Medulla oblongata (tissue), 1 donor: ENCODE measurements at regions not wholly inside any gene's neighbourhood (a gene's known extent, or its start where the extent isn't known, plus 50 kb on each side); places are given as distances from the start of the nearest gene placed in this dataset.
"Not testable (repeated sequence)": the region's sequence is repeated elsewhere in the genome, so short reads cannot be mapped to it uniquely, and the experiment has no call there.

ENCODE experiments used
- DNase-seq: peaks from one replicate; pipeline ENCODE4 v3.0.0-alpha.2; 2015; ENCODE audit errors: extremely low spot score

- DNase-seq = no peak
Measured at GRCh38 chr10:131816157-131816775, 84.5 kb upstream of the PPP2R2D start.

GRCh38 chr10:131816941-131817700 lies 83.7 kb upstream of the PPP2R2D start:
- no peak for DNase-seq

- DNase-seq = no peak
Measured at GRCh38 chr10:131817866-131818509, 82.8 kb upstream of the PPP2R2D start.

GRCh38 chr10:131818510-131819234 lies 82.1 kb upstream of the PPP2R2D start:
- no peak for DNase-seq

- no peak for DNase-seq
Measured at GRCh38 chr10:131819241-131820072, 81.4 kb upstream of the PPP2R2D start.

GRCh38 chr10:131820626-131821025 lies 80.2 kb upstream of the PPP2R2D start:
- DNase-seq = no peak

- no peak for DNase-seq
Measured at GRCh38 chr10:131821378-131822012, 79.3 kb upstream of the PPP2R2D start.

GRCh38 chr10:131822013-131822691 lies 78.7 kb upstream of the PPP2R2D start:
- DNase-seq = no peak

- no peak for DNase-seq
Measured at GRCh38 chr10:131822692-131823245, 78.0 kb upstream of the PPP2R2D start.

GRCh38 chr10:131823601-131824099 lies 77.2 kb upstream of the PPP2R2D start:
- DNase-seq = not testable (repeated sequence)

- DNase-seq = no peak
Measured at GRCh38 chr10:131824371-131825149, 76.2 kb upstream of the PPP2R2D start.

- DNase-seq = no peak
Measured at GRCh38 chr10:131825150-131825848, 75.5 kb upstream of the PPP2R2D start.

- DNase-seq = no peak
Measured at GRCh38 chr10:131825960-131826650, 74.7 kb upstream of the PPP2R2D start.

- DNase-seq = no peak
Measured at GRCh38 chr10:131829156-131829930, 71.5 kb upstream of the PPP2R2D start.

GRCh38 chr10:131830446-131831130 lies 70.2 kb upstream of the PPP2R2D start:
- DNase-seq = no peak

GRCh38 chr10:131831561-131831960 lies 69.2 kb upstream of the PPP2R2D start:
- no peak for DNase-seq
